PC-9 (cell line): ENCODE measurements at regions not wholly inside any gene's neighbourhood (a gene's known extent, or its start where the extent isn't known, plus 50 kb on each side); places are given as distances from the start of the nearest gene placed in this dataset.

Experiments used
- BruUV-seq: library from RNA; stranded (reverse); fragments of 400-500 nt; replicated peaks from 2 replicates; lab custom pipeline; 2021; lab: Mats Ljungman, UMichigan
- CTCF ChIA-PET: fragments of 300-600 bp; sonication (Branson Sonifier 250); formaldehyde crosslinking; loops from one replicate; lab custom pipeline; 2022; ENCODE audit warnings: antibody characterized with exemption; lab: Charles Lee
- POLR2A ChIA-PET: fragments of 300-600 bp; sonication (Branson Sonifier 250); formaldehyde crosslinking; loops from one replicate; lab custom pipeline; 2022; ENCODE audit warnings: antibody characterized with exemption; ENCODE audit not compliant: unreplicated experiment; lab: Charles Lee
- DNase-seq, 2 experiments: peaks; one replicate each; pipeline versions ENCODE4 v3.0.0 to v3.0.0-alpha.2; 2015 to 2022; ENCODE audit warnings: mixed read lengths in 1 of 2
- H2AFZ ChIP-seq: fragments of 200-600 bp; sonication (generic); 2 replicates; pipeline ENCODE4 v1.8.1; 2017; ENCODE audit warnings: antibody characterized with exemption
- H3F3A ChIP-seq: fragments of 200-600 bp; sonication (generic); 2 replicates; pipeline ENCODE4 v1.8.1; 2017; ENCODE audit warnings: antibody characterized with exemption, mild to moderate bottlenecking, low read depth; ENCODE audit not compliant: insufficient read depth
- H3K27ac ChIP-seq: fragments of 200-600 bp; sonication (generic); 2 replicates; pipeline ENCODE4 v1.6.1; 2016; ENCODE audit warnings: mixed run types
- H3K27me3 ChIP-seq: fragments of 200-600 bp; sonication (generic); 2 replicates; pipeline ENCODE4 v1.6.1; 2016; ENCODE audit warnings: low read depth, mixed run types; ENCODE audit not compliant: insufficient read depth
- H3K36me3 ChIP-seq: fragments of 200-600 bp; sonication (generic); 2 replicates; pipeline ENCODE4 v1.6.1; 2016; ENCODE audit warnings: low read depth, mixed run types
- H3K4me1 ChIP-seq: fragments of 200-600 bp; sonication (generic); replicated peaks from 2 replicates; pipeline ENCODE4 v1.6.1; 2016; ENCODE audit warnings: mixed run types; ENCODE audit not compliant: insufficient read depth
- H3K4me2 ChIP-seq: fragments of 200-600 bp; sonication (generic); 2 replicates; pipeline ENCODE4 v1.6.1; 2017; ENCODE audit warnings: mixed run types
- H3K4me3 ChIP-seq: fragments of 200-600 bp; sonication (generic); 2 replicates; pipeline ENCODE4 v1.6.1; 2016; ENCODE audit warnings: mixed run types
- H3K79me2 ChIP-seq: fragments of 200-600 bp; sonication (generic); 2 replicates; pipeline ENCODE4 v1.6.1; 2017; ENCODE audit warnings: low read depth, mixed run types
- H3K9me2 ChIP-seq: fragments of 200-600 bp; sonication (generic); 2 replicates; pipeline ENCODE4 v1.8.1; 2017; ENCODE audit warnings: mild to moderate bottlenecking; ENCODE audit not compliant: insufficient read depth
- H3K9me3 ChIP-seq: fragments of 200-600 bp; sonication (generic); 2 replicates; pipeline ENCODE4 v1.8.1; 2016; ENCODE audit warnings: low read depth; ENCODE audit not compliant: insufficient read depth
- H4K20me1 ChIP-seq: fragments of 200-600 bp; sonication (generic); 2 replicates; pipeline ENCODE4 v1.8.1; 2017; ENCODE audit not compliant: insufficient read depth
- EZH2 ChIP-seq: fragments of 200-600 bp; sonication (generic); IDR thresholded peaks from 2 replicates; pipeline ENCODE4 v1.8.0; 2017; ENCODE audit warnings: antibody characterized with exemption, low read depth
- intact Hi-C: fragments of 100-400 bp; cut with micrococcal nuclease; formaldehyde crosslinking; loops from one replicate; pipeline ENCODE4 v1.10.0; 2022; ENCODE audit not compliant: unreplicated experiment
- TF ChIP-seq, protein P1 (sequence below): fragments of 200-600 bp; sonication (generic); conservative IDR thresholded peaks from 2 replicates; pipeline ENCODE4 v1.6.1; 2017; ENCODE audit warnings: mixed run types, antibody characterized with exemption, mild to moderate bottlenecking, moderate library complexity

- POLR2A ChIA-PET, result no interaction called here
- CTCF ChIA-PET, result no interaction called here
- BruUV-seq, result no TSS peak
These were observed 348.3 kb downstream of the TSHZ3 start for GRCh38 chr19:31000913-31001312.

DNA sequence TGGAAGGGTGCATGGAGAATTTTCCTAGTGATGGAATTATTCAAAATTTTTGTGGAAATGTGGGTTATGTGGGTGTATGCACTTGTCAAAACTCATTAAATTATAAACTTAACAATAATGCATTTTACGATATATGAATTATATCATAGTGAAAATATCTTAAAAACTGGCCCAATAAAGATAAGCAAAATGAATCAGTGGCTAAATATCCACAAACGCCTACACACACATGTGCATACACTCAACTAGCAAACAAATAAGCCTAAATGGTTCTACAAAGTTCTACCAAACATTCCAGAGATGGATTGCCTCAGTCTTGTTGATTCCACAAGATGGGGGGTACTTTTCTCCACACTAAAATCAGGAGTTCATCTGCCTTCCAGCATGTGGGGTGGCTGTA lies 349.5 kb downstream of the TSHZ3 start:
- BruUV-seq, result no TSS peak
- Histone ChIP-seq H3K79me2 (no peaks in the 10 kb centered on the region), H2AFZ (no peak overlapping the region), H3K9me2 (no peaks in the 10 kb centered on the region), H3K4me1 (no peaks in the 10 kb centered on the region), H3K4me2 (no peak overlapping the region), H3K36me3 (no peaks in the 10 kb centered on the region), H3F3A (no peaks in the 10 kb centered on the region), H3K27ac (no peak overlapping the region), H3K27me3 (peaks cover 22% of the 10 kb centered on the region), H3K4me3 (no peak overlapping the region), H4K20me1 (no peaks in the 10 kb centered on the region), H3K9me3 (no peaks in the 10 kb centered on the region)
- TF ChIP-seq EZH2, result no peak
- TF ChIP-seq, protein P1, sequence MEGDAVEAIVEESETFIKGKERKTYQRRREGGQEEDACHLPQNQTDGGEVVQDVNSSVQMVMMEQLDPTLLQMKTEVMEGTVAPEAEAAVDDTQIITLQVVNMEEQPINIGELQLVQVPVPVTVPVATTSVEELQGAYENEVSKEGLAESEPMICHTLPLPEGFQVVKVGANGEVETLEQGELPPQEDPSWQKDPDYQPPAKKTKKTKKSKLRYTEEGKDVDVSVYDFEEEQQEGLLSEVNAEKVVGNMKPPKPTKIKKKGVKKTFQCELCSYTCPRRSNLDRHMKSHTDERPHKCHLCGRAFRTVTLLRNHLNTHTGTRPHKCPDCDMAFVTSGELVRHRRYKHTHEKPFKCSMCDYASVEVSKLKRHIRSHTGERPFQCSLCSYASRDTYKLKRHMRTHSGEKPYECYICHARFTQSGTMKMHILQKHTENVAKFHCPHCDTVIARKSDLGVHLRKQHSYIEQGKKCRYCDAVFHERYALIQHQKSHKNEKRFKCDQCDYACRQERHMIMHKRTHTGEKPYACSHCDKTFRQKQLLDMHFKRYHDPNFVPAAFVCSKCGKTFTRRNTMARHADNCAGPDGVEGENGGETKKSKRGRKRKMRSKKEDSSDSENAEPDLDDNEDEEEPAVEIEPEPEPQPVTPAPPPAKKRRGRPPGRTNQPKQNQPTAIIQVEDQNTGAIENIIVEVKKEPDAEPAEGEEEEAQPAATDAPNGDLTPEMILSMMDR, result no peak
- intact Hi-C loops, result no loop called here
- ChIA-PET POLR2A (no interaction called here), CTCF (no interaction called here)
- no peak for DNase-seq

More at GRCh38 chr19:31000913-31001312, 348.3 kb downstream of the TSHZ3 start:
- H3K4me1 ChIP-seq, result no peaks in the 10 kb centered on the region
- peaks cover 22% of the 10 kb centered on the region for H3K27me3 ChIP-seq
- no peak overlapping the region for H3K4me3 ChIP-seq
- H3F3A ChIP-seq, result no peaks in the 10 kb centered on the region
- TF ChIP-seq, protein P1, result no peak
- TF ChIP-seq EZH2, result no peak
- no peaks in the 10 kb centered on the region for H3K36me3 ChIP-seq
- H3K27ac ChIP-seq, result no peak overlapping the region
- no peak overlapping the region for H3K4me2 ChIP-seq
- intact Hi-C loops, result no loop called here
- no peaks in the 10 kb centered on the region for H3K9me2 ChIP-seq
- no peaks in the 10 kb centered on the region for H4K20me1 ChIP-seq
- no peak for DNase-seq
- H3K9me3 ChIP-seq, result no peaks in the 10 kb centered on the region
- no peaks in the 10 kb centered on the region for H3K79me2 ChIP-seq
- H2AFZ ChIP-seq, result no peak overlapping the region

GRCh38 chr19:30997222-30997621 lies 352.0 kb downstream of the TSHZ3 start:
- no peaks in the 10 kb centered on the region for H3K36me3 ChIP-seq
- ChIA-PET CTCF (no interaction called here), POLR2A (no interaction called here)
- TF ChIP-seq EZH2, result no peak
- TF ChIP-seq, protein P1, result no peak
- no peak overlapping the region for H3K27ac ChIP-seq
- no peak for DNase-seq
- no peak overlapping the region for H3K4me2 ChIP-seq
- peaks cover 16% of the 10 kb centered on the region for H3K27me3 ChIP-seq
- no peaks in the 10 kb centered on the region for H3K9me2 ChIP-seq
- H3K4me3 ChIP-seq, result no peak overlapping the region
- no peaks in the 10 kb centered on the region for H3K79me2 ChIP-seq
- H3K4me1 ChIP-seq, result no peaks in the 10 kb centered on the region
- H3F3A ChIP-seq, result no peaks in the 10 kb centered on the region
- intact Hi-C loops, result no loop called here
- no peaks in the 10 kb centered on the region for H3K9me3 ChIP-seq
- no peaks in the 10 kb centered on the region for H4K20me1 ChIP-seq
- no peak overlapping the region for H2AFZ ChIP-seq
- BruUV-seq, result no TSS peak
